Hematopoietic multipotent progenitor cell treated with erythropoietin and hydrocortisone succinate and interleukin-3 and kit ligand, for 17 days (in vitro differentiated cells): ENCODE measurements at regions not wholly inside any gene's neighbourhood (a gene's known extent, or its start where the extent isn't known, plus 50 kb on each side); places are given as distances from the start of the nearest gene placed in this dataset.
"Not testable (repeated sequence)": the region's sequence is repeated elsewhere in the genome, so short reads cannot be mapped to it uniquely, and the experiment has no call there.

Experiments
- DNase-seq: peaks from one replicate; pipeline ENCODE4 v3.0.0-alpha.2; 2015; ENCODE audit warnings: low spot score

GRCh38 chr5:109990723-109991359 is 301.1 kb downstream of the MAN2A1 start:
- no peak for DNase-seq

GRCh38 chr5:109992264-109992915 is 302.7 kb downstream of the MAN2A1 start:
- DNase-seq = no peak

GRCh38 chr5:109994135-109994534 is 304.4 kb downstream of the MAN2A1 start:
- no peak for DNase-seq

GRCh38 chr5:109996246-109996645 is 306.5 kb downstream of the MAN2A1 start:
- DNase-seq = no peak

- no peak for DNase-seq
Observed at GRCh38 chr5:109997161-109997560, 307.4 kb downstream of the MAN2A1 start.

GRCh38 chr5:109998208-109998607 is 308.5 kb downstream of the MAN2A1 start:
- DNase-seq = no peak

GRCh38 chr5:109998726-109999125 is 309.0 kb downstream of the MAN2A1 start:
- DNase-seq = no peak

GRCh38 chr5:110001648-110002047 is 311.9 kb downstream of the MAN2A1 start:
- DNase-seq = no peak

GRCh38 chr5:110002652-110003051 is 312.9 kb downstream of the MAN2A1 start:
- no peak for DNase-seq

GRCh38 chr5:110005907-110006562 is 316.3 kb downstream of the MAN2A1 start:
- not testable (repeated sequence) for DNase-seq

- DNase-seq = no peak
Observed at GRCh38 chr5:110007101-110007500, 317.4 kb downstream of the MAN2A1 start.

GRCh38 chr5:110008131-110008530 is 318.4 kb downstream of the MAN2A1 start:
- no peak for DNase-seq

- no peak for DNase-seq
Observed at GRCh38 chr5:110012145-110012544, 322.4 kb downstream of the MAN2A1 start.

- no peak for DNase-seq
Observed at GRCh38 chr5:110013017-110013416, 323.3 kb downstream of the MAN2A1 start.

- no peak for DNase-seq
Observed at GRCh38 chr5:110017854-110018253, 328.1 kb downstream of the MAN2A1 start.

- DNase-seq = no peak
Observed at GRCh38 chr5:110018509-110018908, 328.8 kb downstream of the MAN2A1 start.

GRCh38 chr5:110019119-110019518 is 329.4 kb downstream of the MAN2A1 start:
- DNase-seq = no peak

- no peak for DNase-seq
Observed at GRCh38 chr5:110019780-110020179, 330.1 kb downstream of the MAN2A1 start.

- no peak for DNase-seq
Observed at GRCh38 chr5:110021251-110021650, 331.5 kb downstream of the MAN2A1 start.

GRCh38 chr5:110025160-110025559 is 335.4 kb downstream of the MAN2A1 start:
- no peak for DNase-seq

GRCh38 chr5:110027527-110028322 is 338.0 kb downstream of the MAN2A1 start:
- no peak for DNase-seq

- no peak for DNase-seq
Observed at GRCh38 chr5:110031402-110032140, 341.8 kb downstream of the MAN2A1 start.
